Trophoblast cell (in vitro differentiated cells and primary cell): ENCODE measurements at regions not wholly inside any gene's neighbourhood (a gene's known extent, or its start where the extent isn't known, plus 50 kb on each side); places are given as distances from the start of the nearest gene placed in this dataset.

Experiments
- DNase-seq, 2 donors: peaks; one replicate each; pipeline ENCODE4 v3.0.0-alpha.2; 2016
- H2AFZ ChIP-seq: 2 replicates; pipeline ENCODE4 v1.6.1; 2013; ENCODE audit warnings: low read length, moderate library complexity, mild to moderate bottlenecking; ENCODE audit not compliant: insufficient read depth, poor library complexity
- H2AK5ac ChIP-seq: 2 replicates; pipeline ENCODE4 v1.6.1; 2013; ENCODE audit warnings: mild to moderate bottlenecking, low read length
- H2BK120ac ChIP-seq: 2 replicates; pipeline ENCODE4 v1.6.1; 2013; ENCODE audit warnings: low read length, mild to moderate bottlenecking, moderate library complexity; ENCODE audit not compliant: insufficient read depth, poor library complexity
- H2BK12ac ChIP-seq: 2 replicates; pipeline ENCODE4 v1.6.1; 2013; ENCODE audit warnings: mild to moderate bottlenecking, low read length, moderate library complexity
- H2BK5ac ChIP-seq: 2 replicates; pipeline ENCODE4 v1.6.1; 2013; ENCODE audit warnings: low read length, low read depth, moderate library complexity, mild to moderate bottlenecking; ENCODE audit not compliant: poor library complexity
- H3K14ac ChIP-seq: 2 replicates; pipeline ENCODE4 v1.6.1; 2013; ENCODE audit warnings: mild to moderate bottlenecking, low read length
- H3K18ac ChIP-seq: 2 replicates; pipeline ENCODE4 v1.6.1; 2013; ENCODE audit warnings: mild to moderate bottlenecking, low read length
- H3K23ac ChIP-seq: 2 replicates; pipeline ENCODE4 v1.6.1; 2013; ENCODE audit warnings: low read length
- H3K27ac ChIP-seq: 2 replicates; pipeline ENCODE4 v1.5.1; 2013; ENCODE audit warnings: low read depth, mild to moderate bottlenecking, inconsistent platforms, low read length, moderate library complexity
- H3K27me3 ChIP-seq: 2 replicates; pipeline ENCODE4 v1.6.1; 2013; ENCODE audit warnings: inconsistent platforms, mild to moderate bottlenecking, low read length, moderate library complexity; ENCODE audit not compliant: insufficient read depth
- H3K36me3 ChIP-seq, 2 experiments: 1 replicate in 1 of 2; 2 replicates in 1 of 2; pipeline ENCODE4 v1.6.1; 2013; ENCODE audit warnings: low read length in 2 of 2, mild to moderate bottlenecking in 2 of 2, moderate library complexity in 1 of 2; ENCODE audit not compliant: insufficient read depth in 2 of 2, control insufficient read depth in 1 of 2
- H3K4ac ChIP-seq: 2 replicates; pipeline ENCODE4 v1.6.1; 2013; ENCODE audit warnings: low read depth, mild to moderate bottlenecking, low read length, moderate library complexity
- H3K4me1 ChIP-seq, 2 experiments: 1 replicate in 1 of 2; 2 replicates in 1 of 2; pipeline ENCODE4 v1.6.1; 2013; ENCODE audit warnings: low read length in 2 of 2, mild to moderate bottlenecking in 2 of 2, moderate library complexity in 1 of 2; ENCODE audit not compliant: insufficient read depth in 2 of 2, control insufficient read depth in 1 of 2
- H3K4me2 ChIP-seq: 2 replicates; pipeline ENCODE4 v1.6.1; 2013; ENCODE audit warnings: inconsistent platforms, mild to moderate bottlenecking, low read length, moderate library complexity
- H3K4me3 ChIP-seq: 2 replicates; pipeline ENCODE4 v1.5.1; 2013; ENCODE audit warnings: mild to moderate bottlenecking, low read depth, low read length, inconsistent platforms
- H3K79me1 ChIP-seq: one replicate; pipeline ENCODE4 v1.6.1; 2013; ENCODE audit warnings: low read length
- H3K79me2 ChIP-seq: 2 replicates; pipeline ENCODE4 v1.6.1; 2013; ENCODE audit warnings: low read length, mild to moderate bottlenecking; ENCODE audit not compliant: control insufficient read depth, insufficient read depth, poor library complexity
- H3K9ac ChIP-seq: 2 replicates; pipeline ENCODE4 v1.6.1; 2013; ENCODE audit warnings: mild to moderate bottlenecking, low read length
- H3K9me3 ChIP-seq: 2 replicates; pipeline ENCODE4 v1.6.1; 2013; ENCODE audit warnings: low read depth, mild to moderate bottlenecking, control low read depth, inconsistent platforms, low read length; ENCODE audit not compliant: insufficient read depth
- H4K12ac ChIP-seq: 2 replicates; pipeline ENCODE4 v1.6.1; 2013; ENCODE audit warnings: low read depth, mild to moderate bottlenecking, low read length, moderate library complexity
- H4K8ac ChIP-seq: 2 replicates; pipeline ENCODE4 v1.6.1; 2013; ENCODE audit warnings: low read depth, mild to moderate bottlenecking, low read length, moderate library complexity
- H4K91ac ChIP-seq: one replicate; pipeline ENCODE4 v1.6.1; 2013; ENCODE audit warnings: low read depth, mild to moderate bottlenecking, low read length, moderate library complexity
- WGBS: extraction: QIAGEN DNeasy Blood & Tissue Kit; methylation state at CpG from one replicate; pipeline ENCODE4 v1.1.7; 2013; ENCODE audit warnings: missing lambda C conversion rate; ENCODE audit not compliant: insufficient read length, insufficient coverage; ENCODE audit errors: extremely low coverage; 5-methylcytosine and 5-hydroxymethylcytosine counted together

GRCh38 chr16:17560548-17560947, 89.8 kb upstream of the XYLT1 start:
- Histone ChIP-seq H3K4me1 (peaks cover 6% of the 10 kb centered on the region in 2 experiments), H3K79me1 (peaks cover 4% of the 10 kb centered on the region), H3K4me2 (no peak overlapping the region), H3K4ac (no peak overlapping the region), H3K18ac (no peak overlapping the region), H4K8ac (no peak overlapping the region), H3K9me3 (no peaks in the 10 kb centered on the region), H3K36me3 (no peaks in the 10 kb centered on the region), H3K23ac (no peak overlapping the region), H2BK120ac (no peak overlapping the region), H2BK12ac (no peak overlapping the region), H4K12ac (no peak overlapping the region), H3K27me3 (no peaks in the 10 kb centered on the region), H2AK5ac (no peak overlapping the region), H3K79me2 (no peaks in the 10 kb centered on the region), H4K91ac (no peak overlapping the region), H3K14ac (no peak overlapping the region), H3K27ac (no peak overlapping the region), H2AFZ (no peak overlapping the region), H3K9ac (no peak overlapping the region), H2BK5ac (no peak overlapping the region), H3K4me3 (no peak overlapping the region)
- no CpG with 5 or more reads among the region's 3 CpGs for WGBS
- no peak for DNase-seq

- Histone ChIP-seq H3K4me3 (no peak overlapping the region), H3K79me2 (no peaks in the 10 kb centered on the region), H3K23ac (no peak overlapping the region), H3K4me2 (no peak overlapping the region), H2BK12ac (no peak overlapping the region), H4K8ac (no peak overlapping the region), H2BK5ac (no peak overlapping the region), H2AFZ (no peak overlapping the region), H3K18ac (no peak overlapping the region), H3K36me3 (no peaks in the 10 kb centered on the region), H4K12ac (no peak overlapping the region), H3K14ac (no peak overlapping the region), H3K9ac (no peak overlapping the region), H3K27ac (no peak overlapping the region), H3K79me1 (peaks cover 6% of the 10 kb centered on the region), H3K4me1 (peaks cover 6% of the 10 kb centered on the region in 2 experiments), H2BK120ac (no peak overlapping the region), H4K91ac (no peak overlapping the region), H3K27me3 (no peaks in the 10 kb centered on the region), H3K4ac (no peak overlapping the region), H2AK5ac (no peak overlapping the region), H3K9me3 (no peaks in the 10 kb centered on the region)
- no peak for DNase-seq
- no CpG with 5 or more reads among the region's 6 CpGs for WGBS
Measured at GRCh38 chr16:17559394-17559793, 88.6 kb upstream of the XYLT1 start.

- no peaks in the 10 kb centered on the region for H3K79me2 ChIP-seq
- H4K91ac ChIP-seq = no peak overlapping the region
- no peak overlapping the region for H3K18ac ChIP-seq
- H3K4me2 ChIP-seq = no peak overlapping the region
- no peak overlapping the region for H3K14ac ChIP-seq
- H3K27me3 ChIP-seq = no peaks in the 10 kb centered on the region
- H2BK5ac ChIP-seq = no peak overlapping the region
- no peak overlapping the region for H4K8ac ChIP-seq
- H3K27ac ChIP-seq = no peak overlapping the region
- H3K4me1 ChIP-seq = peaks cover 6 to 13% of the 10 kb centered on the region in 2 experiments
- no peak overlapping the region for H2BK12ac ChIP-seq
- no peak overlapping the region for H3K9ac ChIP-seq
- peaks cover 6% of the 10 kb centered on the region for H3K79me1 ChIP-seq
- no peak overlapping the region for H2AK5ac ChIP-seq
- H2AFZ ChIP-seq = no peak overlapping the region
- no peaks in the 10 kb centered on the region for H3K36me3 ChIP-seq
- no peak overlapping the region for H3K4ac ChIP-seq
- H3K9me3 ChIP-seq = no peaks in the 10 kb centered on the region
- no peak overlapping the region for H4K12ac ChIP-seq
- no peak for DNase-seq
- H3K4me3 ChIP-seq = no peak overlapping the region
- H2BK120ac ChIP-seq = no peak overlapping the region
- no CpG with 5 or more reads among the region's 5 CpGs for WGBS
- no peak overlapping the region for H3K23ac ChIP-seq
Measured at GRCh38 chr16:17557949-17558348, 87.2 kb upstream of the XYLT1 start.

DNA sequence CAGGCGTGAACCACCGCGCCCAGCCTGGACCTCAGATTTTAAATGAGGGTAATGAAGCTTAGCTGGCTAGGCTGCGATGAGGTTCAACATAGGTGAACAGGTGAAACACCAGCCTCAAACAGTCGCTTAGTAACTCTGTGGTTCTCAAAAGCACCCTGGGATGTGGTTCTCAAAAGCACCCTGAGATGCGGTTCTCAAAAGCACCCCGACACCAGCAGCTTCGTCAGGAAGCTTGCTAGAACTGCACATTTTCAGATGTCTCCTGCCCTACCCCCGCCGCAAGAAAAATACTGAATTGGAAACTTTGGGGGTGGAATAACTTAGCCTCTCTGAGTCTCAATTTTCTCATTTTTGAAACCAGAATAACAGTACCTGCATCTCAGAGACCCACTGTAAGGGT, 86.7 kb upstream of the XYLT1 start:
- Histone ChIP-seq H3K18ac (no peak overlapping the region), H3K9me3 (no peaks in the 10 kb centered on the region), H3K23ac (no peak overlapping the region), H4K91ac (no peak overlapping the region), H2BK120ac (no peak overlapping the region), H3K14ac (no peak overlapping the region), H3K9ac (no peak overlapping the region), H3K79me2 (no peaks in the 10 kb centered on the region), H2BK12ac (no peak overlapping the region), H4K8ac (no peak overlapping the region), H3K27me3 (no peaks in the 10 kb centered on the region), H3K79me1 (peaks cover 6% of the 10 kb centered on the region), H4K12ac (no peak overlapping the region), H3K4me2 (no peak overlapping the region), H3K4ac (peak overlapping the region; percentile 19), H3K4me1 (peaks cover 6 to 13% of the 10 kb centered on the region in 2 experiments), H2AK5ac (no peak overlapping the region), H2AFZ (no peak overlapping the region), H3K36me3 (no peaks in the 10 kb centered on the region), H3K4me3 (no peak overlapping the region), H3K27ac (no peak overlapping the region), H2BK5ac (no peak overlapping the region)
- DNase-seq = no peak
- no CpG with 5 or more reads among the region's 10 CpGs for WGBS
